HG03520 (cell line): ENCODE measurements at regions not wholly inside any gene's neighbourhood (a gene's known extent, or its start where the extent isn't known, plus 50 kb on each side); places are given as distances from the start of the nearest gene placed in this dataset.
A peak's percentile ranks its signal among the peaks of the same experiment; 100 is the strongest.

Source experiments
- ATAC-seq: cut with Tn5 transposase; IDR thresholded peaks from one replicate; pipeline ENCODE4 v1.9.1; 2021; ENCODE audit warnings: mild to moderate bottlenecking, moderate library complexity; ENCODE audit not compliant: unreplicated experiment

- no peak for ATAC-seq
Measured at GRCh38 chr5:89769975-89770374, 639.6 kb downstream of the CETN3 start.

- no peak for ATAC-seq
Measured at GRCh38 chr5:89759802-89760201, 649.8 kb downstream of the CETN3 start.

GRCh38 chr5:89758146-89758545, 651.4 kb downstream of the CETN3 start:
- no peak for ATAC-seq

- ATAC-seq = no peak
Measured at GRCh38 chr5:89756955-89757354, 652.6 kb downstream of the CETN3 start.

DNA sequence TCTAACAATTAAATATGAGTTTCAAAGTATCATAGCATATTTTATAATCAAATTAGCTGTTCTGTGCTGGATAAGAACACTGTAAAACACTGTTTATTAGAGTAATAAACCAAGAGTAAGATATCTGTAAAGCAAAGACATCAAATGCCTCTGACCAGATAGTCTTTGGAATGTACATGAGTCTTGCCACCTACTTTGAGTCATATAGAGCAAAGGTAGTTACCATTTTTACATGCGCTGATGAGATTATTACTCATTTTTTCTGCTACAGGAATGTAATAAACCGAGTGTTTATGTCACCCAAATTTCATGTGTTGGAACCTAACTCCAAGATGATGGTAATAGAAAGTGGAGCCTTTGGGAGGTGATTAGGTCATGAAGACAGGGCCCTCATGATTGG, 654.5 kb downstream of the CETN3 start:
- ATAC-seq = no peak

GRCh38 chr5:89735082-89735481, 674.5 kb downstream of the CETN3 start:
- ATAC-seq = no peak

DNA sequence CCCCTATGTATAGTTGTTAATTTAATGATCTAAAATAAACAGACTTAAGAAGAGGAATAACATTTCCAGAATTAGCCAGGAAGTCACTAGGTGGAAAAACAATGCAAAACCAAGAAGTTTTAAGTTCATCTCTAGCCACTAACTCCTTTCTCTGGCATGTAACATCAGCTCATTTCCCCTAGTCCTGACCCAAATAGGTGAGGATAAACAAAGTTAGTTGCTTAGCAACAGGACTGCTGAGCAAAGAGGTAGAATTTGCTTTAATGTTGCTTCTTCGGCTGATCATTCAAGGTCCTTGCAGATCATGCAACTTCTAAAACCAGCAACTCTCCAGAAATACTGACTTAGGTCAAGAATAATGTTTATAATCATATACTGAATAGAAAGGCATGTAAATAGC, 675.8 kb downstream of the CETN3 start:
- peak; percentile 48 for ATAC-seq

GRCh38 chr5:89729623-89730301, 679.8 kb downstream of the CETN3 start:
- no peak for ATAC-seq

GRCh38 chr5:89728750-89729149, 680.8 kb downstream of the CETN3 start:
- ATAC-seq = no peak

DNA sequence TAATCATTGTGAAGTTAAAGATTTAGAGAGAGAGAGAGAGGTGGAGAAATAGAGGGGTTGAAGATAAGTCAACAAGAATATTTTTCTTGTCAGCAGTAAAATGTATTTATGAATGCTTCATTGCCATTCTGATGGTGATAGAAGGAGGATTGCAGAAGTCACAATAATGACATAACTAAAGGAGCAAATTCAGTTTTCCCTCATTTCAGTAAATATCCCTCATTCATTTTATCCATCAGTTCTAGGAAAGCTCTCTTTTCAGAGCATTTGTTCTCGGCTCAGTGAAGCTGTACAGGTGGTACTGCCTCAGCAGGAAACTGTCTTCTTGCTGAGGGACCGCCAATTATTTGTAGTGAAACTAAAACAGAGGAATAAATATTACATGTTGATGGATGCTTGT, 681.4 kb downstream of the CETN3 start:
- no peak for ATAC-seq

- ATAC-seq = no peak
Measured at GRCh38 chr5:89724379-89725095, 685.0 kb downstream of the CETN3 start.

DNA sequence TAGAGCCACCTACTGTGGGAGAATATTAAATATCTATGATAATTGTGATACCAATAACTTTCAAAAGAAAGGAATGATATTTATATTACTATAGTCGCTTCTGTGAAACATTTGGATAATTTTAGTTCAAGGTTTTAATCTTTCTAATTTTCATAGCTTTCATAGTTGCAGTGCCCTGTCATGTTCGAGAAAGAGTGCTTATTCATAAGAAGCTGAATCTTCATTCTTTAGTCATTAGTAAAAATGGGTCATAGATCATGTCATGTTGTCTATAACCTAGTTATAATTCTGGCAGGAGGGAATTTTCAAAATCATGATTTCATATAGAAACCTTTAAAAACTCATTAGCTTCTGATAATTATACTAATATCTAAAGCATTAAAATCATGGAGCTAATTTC, 685.6 kb downstream of the CETN3 start:
- no peak for ATAC-seq

DNA sequence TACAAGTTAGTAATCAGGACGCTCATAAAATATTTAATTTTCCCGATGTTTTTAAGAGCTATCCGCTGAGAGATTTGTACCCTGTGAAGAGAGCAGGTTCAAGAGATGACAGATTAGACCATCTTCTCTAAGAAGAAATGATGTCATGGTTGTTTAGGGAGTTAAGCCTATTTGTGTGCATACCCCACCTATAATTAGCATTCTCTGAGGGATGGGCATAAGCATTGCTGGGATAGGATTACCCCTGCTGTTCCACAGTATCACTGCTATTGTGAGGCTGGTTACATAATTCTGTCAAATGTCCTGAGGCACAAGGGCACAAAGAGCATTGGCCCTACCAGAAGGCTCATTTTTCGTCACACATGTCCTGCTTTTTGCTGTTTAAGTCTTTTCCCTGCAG, 687.0 kb downstream of the CETN3 start:
- no peak for ATAC-seq

GRCh38 chr5:89721931-89722330, 687.6 kb downstream of the CETN3 start:
- no peak for ATAC-seq

GRCh38 chr5:89721353-89721752, 688.2 kb downstream of the CETN3 start:
- ATAC-seq = no peak

- ATAC-seq = no peak
Measured at GRCh38 chr5:89712134-89712700, 697.3 kb downstream of the CETN3 start.

DNA sequence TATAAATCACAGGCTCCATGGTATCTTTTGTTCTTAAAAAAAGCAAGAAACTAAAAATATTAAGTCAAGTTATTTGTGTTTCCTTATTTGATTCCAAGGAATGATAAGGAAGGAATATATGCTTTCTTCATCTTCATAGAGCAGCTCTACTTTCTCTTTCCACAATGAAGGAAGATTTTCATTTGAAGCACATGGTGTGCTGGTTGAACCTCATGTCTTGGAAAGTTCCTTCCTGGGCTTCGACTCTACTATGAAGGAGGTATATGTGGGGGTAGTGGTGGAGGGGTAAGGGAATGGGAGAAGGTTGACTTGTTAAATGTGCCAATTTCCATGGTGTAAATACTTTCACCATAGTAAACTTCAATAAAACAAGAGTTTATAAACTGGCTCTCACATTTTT, 698.0 kb downstream of the CETN3 start:
- ATAC-seq = no peak

- ATAC-seq = no peak
Measured at GRCh38 chr5:89710006-89710405, 699.5 kb downstream of the CETN3 start.

DNA sequence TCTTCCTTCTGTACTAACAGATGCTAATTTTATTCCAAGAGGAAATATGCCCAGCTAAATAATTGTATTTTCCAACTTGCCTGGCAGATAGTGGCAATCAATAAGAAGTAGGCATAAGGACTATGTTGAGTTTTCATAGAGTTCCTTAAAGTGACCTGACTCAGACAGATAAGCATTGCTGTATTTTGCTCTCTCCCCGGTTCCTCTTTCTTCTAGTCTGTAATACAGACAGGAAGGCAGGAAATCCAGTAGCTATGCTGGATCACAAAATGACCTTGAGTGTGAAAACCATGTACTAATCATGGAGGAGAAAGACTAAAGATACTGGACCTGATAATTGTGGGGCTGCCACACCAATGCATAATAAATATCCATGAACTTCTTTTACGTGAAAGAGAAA, 701.7 kb downstream of the CETN3 start:
- no peak for ATAC-seq

- ATAC-seq = no peak
Measured at GRCh38 chr5:89706731-89707130, 702.8 kb downstream of the CETN3 start.

DNA sequence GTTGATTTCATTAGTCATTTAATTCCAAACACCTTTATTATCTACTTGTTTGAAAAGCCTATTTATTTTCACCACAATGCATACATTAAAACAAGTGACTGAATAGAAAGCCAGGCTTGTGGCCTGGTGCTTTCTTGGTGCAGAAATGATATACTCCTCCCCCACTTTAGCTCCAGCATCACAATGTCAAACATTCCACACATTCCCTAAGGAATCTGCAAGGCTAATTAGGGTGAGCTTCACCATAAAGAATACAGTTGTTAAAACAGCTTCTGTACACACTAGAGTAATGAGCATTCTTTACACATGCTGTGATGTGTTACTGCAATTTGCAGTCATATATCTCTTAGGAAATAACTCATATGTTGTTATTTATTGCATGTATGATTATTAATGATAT, 705.7 kb downstream of the CETN3 start:
- ATAC-seq = no peak

DNA sequence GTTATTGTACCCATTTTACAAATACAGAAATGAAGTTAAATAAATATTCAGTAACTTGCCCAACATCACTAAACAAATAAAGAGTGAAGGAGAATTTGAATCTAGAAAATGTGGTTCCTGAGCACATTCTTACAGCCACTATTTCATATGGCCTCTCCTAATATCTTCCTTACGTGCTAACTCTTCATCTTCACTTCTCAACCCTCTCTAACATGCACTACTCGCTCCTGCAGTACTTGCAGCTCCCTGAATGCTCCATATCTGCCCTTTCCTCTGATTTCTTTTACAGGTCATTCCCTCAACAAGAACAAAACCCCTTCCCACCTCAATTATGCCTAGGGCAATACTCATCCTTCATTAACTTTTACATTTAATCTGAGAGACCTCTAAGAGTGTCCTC, 711.5 kb downstream of the CETN3 start:
- no peak for ATAC-seq
